Fibroblast of pulmonary artery (primary cell): ENCODE measurements at regions not wholly inside any gene's neighbourhood (a gene's known extent, or its start where the extent isn't known, plus 50 kb on each side); places are given as distances from the start of the nearest gene placed in this dataset.
A peak's percentile ranks its signal among the peaks of the same experiment; 100 is the strongest.
"Not testable (repeated sequence)": the region's sequence is repeated elsewhere in the genome, so short reads cannot be mapped to it uniquely, and the experiment has no call there.

Experiments used
- DNase-seq: peaks from one replicate; pipeline ENCODE4 v3.0.0-alpha.2; 2010; ENCODE audit warnings: low read depth
- H3K4me3 ChIP-seq: replicated peaks from 2 replicates; pipeline ENCODE4 v1.5.1; 2011; ENCODE audit warnings: low read depth, mild to moderate bottlenecking, control low read depth, low read length, moderate library complexity
- TF ChIP-seq, protein P1 (sequence below): IDR thresholded peaks from 2 replicates; pipeline ENCODE4 v1.5.1; 2011; ENCODE audit warnings: mild to moderate bottlenecking, control low read depth, low read length, inconsistent platforms; ENCODE audit errors: missing control alignments

DNA sequence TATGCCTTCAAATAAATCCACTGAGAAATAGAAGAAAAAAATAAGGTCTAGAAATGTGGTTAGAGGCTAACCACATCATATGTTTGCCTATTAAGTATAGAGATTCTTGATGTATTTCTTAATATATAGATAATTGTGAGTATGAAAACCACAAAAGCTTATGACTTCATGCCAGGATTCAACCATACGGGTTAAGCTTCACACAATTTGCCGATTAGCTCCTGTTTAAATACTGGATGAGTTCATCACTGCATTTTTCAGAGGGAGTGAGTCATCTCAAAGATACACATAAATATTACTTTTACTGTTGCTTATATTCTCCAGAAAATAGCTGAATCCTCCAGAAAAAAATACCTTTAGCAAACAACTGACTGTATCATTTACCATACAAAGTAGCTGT, 79.6 kb downstream of the RPL10L start:
- H3K4me3 ChIP-seq: no peak overlapping the region
- TF ChIP-seq, protein P1, sequence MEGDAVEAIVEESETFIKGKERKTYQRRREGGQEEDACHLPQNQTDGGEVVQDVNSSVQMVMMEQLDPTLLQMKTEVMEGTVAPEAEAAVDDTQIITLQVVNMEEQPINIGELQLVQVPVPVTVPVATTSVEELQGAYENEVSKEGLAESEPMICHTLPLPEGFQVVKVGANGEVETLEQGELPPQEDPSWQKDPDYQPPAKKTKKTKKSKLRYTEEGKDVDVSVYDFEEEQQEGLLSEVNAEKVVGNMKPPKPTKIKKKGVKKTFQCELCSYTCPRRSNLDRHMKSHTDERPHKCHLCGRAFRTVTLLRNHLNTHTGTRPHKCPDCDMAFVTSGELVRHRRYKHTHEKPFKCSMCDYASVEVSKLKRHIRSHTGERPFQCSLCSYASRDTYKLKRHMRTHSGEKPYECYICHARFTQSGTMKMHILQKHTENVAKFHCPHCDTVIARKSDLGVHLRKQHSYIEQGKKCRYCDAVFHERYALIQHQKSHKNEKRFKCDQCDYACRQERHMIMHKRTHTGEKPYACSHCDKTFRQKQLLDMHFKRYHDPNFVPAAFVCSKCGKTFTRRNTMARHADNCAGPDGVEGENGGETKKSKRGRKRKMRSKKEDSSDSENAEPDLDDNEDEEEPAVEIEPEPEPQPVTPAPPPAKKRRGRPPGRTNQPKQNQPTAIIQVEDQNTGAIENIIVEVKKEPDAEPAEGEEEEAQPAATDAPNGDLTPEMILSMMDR: no peak
- peak; percentile 22 for DNase-seq

DNA sequence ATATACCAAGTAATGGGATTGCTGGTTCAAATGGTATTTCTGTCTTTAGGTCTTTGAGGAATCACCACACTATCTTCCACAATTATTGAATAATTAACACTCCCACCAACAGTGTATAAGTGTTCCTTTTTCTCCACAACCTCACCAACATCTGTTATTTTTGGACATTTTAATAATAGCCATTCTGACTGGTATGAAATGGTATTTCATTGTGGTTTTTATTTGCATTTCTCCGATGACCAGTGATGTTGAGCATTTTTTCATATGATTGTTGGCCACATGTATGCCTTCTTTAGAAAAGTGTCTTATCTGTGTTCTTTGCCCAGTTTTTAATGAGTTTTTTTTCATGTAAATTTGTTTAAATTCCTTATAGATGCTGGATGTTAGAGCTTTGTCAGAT, 83.4 kb downstream of the RPL10L start:
- not testable (repeated sequence) for DNase-seq, H3K4me3 ChIP-seq

DNA sequence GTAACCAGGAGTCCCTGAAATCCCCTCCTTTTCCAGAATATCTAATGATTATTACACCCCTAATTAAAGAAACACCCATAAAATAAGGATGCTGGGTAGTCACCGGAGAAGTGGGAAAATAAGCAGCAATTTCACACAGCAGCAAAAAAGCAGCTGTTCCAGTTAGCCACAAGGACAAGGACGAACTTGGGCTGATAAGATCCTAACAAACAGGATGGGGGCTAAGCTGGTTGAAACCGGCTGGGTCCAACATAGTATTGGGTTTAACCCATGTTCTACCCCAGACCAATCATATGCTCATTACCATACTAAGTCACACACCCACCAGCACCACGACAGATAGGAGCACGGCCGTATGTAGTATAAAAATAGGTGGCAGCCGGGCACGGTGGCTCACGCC, 100.7 kb downstream of the RPL10L start:
- no peak for DNase-seq
- no peak overlapping the region for H3K4me3 ChIP-seq
- TF ChIP-seq, protein P1: no peak

DNA sequence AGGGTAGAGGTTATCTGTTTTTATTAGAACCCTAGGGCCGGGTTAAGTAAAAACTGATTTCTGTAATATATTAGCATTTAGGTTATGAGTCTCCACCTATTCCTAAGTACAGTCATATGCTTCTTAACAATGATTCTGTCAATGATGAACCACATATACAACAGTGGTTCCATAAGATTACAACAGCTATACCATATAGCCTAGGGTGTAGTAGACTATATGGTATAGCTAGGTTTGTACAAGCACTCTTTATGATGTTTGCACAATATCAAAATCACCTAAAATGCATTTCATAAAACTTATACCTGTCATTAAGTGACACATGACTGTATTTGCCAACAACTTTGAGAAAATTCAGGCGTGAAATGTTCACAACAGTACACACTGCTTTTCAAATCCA, 110.6 kb downstream of the RPL10L start:
- TF ChIP-seq, protein P1: no peak
- DNase-seq: no peak
- H3K4me3 ChIP-seq: no peak overlapping the region

DNA sequence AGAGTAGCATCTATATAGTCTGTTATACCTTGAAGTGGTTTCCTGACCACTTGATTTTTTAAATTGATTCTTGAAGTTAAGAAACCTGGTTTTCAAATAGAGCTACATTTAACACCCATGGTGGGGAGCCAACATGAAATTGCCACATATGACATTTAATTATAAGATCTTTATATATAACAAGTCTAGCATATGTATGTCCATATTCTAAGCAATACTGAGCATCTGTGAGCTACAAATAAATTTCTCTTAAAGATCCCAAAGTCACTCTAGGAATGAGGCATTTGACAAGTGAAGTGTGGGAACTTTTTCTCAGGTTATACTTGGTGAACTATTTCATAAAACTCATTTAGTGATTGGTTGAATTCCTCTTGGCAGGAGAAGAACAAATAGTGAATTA, 132.5 kb downstream of the RPL10L start:
- TF ChIP-seq, protein P1: no peak
- no peak for DNase-seq
- H3K4me3 ChIP-seq: no peak overlapping the region

DNA sequence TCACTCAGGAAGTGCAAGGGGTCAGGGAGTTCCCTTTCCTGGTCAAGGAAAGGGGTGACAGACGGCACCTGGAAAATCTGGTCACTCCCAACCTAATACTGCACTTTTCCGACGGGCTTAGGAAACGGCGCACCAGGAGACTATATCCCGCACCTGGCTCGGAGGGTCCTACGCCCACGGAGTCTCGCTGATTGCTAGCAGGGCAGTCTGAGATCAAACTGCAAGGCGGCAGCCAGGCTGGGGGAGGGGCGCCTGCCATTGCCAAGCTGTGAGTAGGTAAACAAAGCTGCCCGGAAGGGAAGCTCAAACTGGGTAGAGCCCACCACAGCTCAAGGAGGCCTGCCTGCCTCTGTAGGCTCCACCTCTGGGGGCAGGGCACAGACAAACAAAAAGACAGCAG, 142.8 kb downstream of the RPL10L start:
- DNase-seq, H3K4me3 ChIP-seq: not testable (repeated sequence)

DNA sequence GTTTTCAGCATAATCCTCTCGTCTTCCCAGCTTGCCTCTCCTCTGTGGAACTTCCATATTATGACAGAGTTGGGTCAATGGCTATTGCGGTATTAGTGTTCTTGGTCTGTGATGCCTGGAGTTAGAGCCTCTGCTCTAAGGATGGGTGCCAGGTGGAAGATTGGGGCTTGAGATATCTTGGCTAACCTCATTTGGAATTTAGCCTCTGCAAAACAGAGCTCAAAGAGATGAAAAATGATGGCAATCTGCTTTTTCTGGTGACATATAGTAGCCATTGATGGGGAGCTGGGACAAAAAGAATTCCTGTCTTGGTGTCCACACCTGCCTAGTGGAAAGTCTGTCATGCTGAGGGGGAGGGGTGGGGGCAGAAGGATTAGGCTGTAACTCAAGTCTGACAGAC, 152.1 kb downstream of the RPL10L start:
- TF ChIP-seq, protein P1: no peak
- H3K4me3 ChIP-seq: no peak overlapping the region
- DNase-seq: no peak

DNA sequence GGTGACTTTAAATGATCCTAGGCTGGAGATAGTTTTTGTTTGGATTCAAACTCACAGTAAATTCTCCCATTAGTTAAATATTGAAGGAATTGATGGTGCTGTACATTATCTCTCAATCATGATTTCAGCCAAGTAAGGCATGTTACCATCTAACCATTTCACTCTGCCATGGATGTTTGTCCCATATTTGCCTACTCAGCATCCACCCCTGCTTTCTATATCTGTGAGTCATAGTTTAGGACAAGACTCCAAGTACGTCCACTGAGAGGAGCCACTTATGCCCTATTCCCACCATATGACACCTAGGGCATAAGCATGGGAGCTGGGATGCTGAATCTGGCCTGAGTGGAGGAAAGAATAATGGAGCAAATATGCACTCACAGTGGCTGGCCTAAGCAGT, 155.2 kb downstream of the RPL10L start:
- no peak for DNase-seq
- H3K4me3 ChIP-seq: no peak overlapping the region
- TF ChIP-seq, protein P1: no peak
